Adrenal gland (tissue), 9 donors: ENCODE measurements at regions not wholly inside any gene's neighbourhood (a gene's known extent, or its start where the extent isn't known, plus 50 kb on each side); places are given as distances from the start of the nearest gene placed in this dataset.

Experiments
- DNase-seq, 7 donors: peaks; one replicate each; pipeline ENCODE4 v3.0.0-alpha.2; 2019 to 2020
- H3K27ac ChIP-seq, 5 donors: fragments of 200-600 bp; sonication (generic) in 4 of 5; 1 replicate in 3 of 5; 2 replicates in 2 of 5; pipeline versions ENCODE4 v1.5.1 to v1.8.0; 2016 to 2020; ENCODE audit warnings: mild to moderate bottlenecking in 1 of 5
- H3K27me3 ChIP-seq: fragments of 200-600 bp; 2 replicates; pipeline ENCODE4 v1.8.0; 2021
- H3K36me3 ChIP-seq, 2 donors: fragments of 200-600 bp; replicated peaks in 1 of 2; 1 replicate in 1 of 2; 2 replicates in 1 of 2; pipeline versions ENCODE4 v1.5.1 to v1.8.0; 2018 to 2022
- H3K4me1 ChIP-seq, 2 donors: fragments of 200-600 bp; replicated peaks in 1 of 2; 1 replicate in 1 of 2; 2 replicates in 1 of 2; pipeline versions ENCODE4 v1.5.1 to v1.8.0; 2018 to 2021
- H3K4me3 ChIP-seq, 4 donors: fragments of 200-600 bp; sonication (generic) in 3 of 4; one replicate each; pipeline ENCODE4 v1.5.1; 2016 to 2018
- H3K9me3 ChIP-seq, 3 donors: fragments of 200-600 bp; sonication (generic) in 1 of 3; replicated peaks in 1 of 3; 1 replicate in 2 of 3; 2 replicates in 1 of 3; pipeline versions ENCODE4 v1.5.1 to v1.8.0; 2016 to 2021
- CTCF ChIP-seq, 6 experiments: fragments of 450-650 bp in 4 of 6; fragments of 200-600 bp in 2 of 6; sonication (generic) in 1 of 6; IDR thresholded peaks; 1 replicate in 5 of 6; 2 replicates in 1 of 6; pipeline versions ENCODE4 v1.5.1 to v1.8.0; 2016 to 2021; ENCODE audit warnings: antibody characterized with exemption in 6 of 6, mild to moderate bottlenecking in 2 of 6, moderate library complexity in 1 of 6
- POLR2A ChIP-seq, 2 donors: fragments of 450-650 bp; IDR thresholded peaks; one replicate each; pipeline ENCODE4 v1.6.1; 2017; ENCODE audit warnings: antibody characterized with exemption in 2 of 2, mild to moderate bottlenecking in 2 of 2, moderate library complexity in 1 of 2
- WGBS, 4 donors: extraction: QIAGEN DNeasy Blood & Tissue Kit in 2 of 4; methylation state at CpG; one replicate each; pipeline versions ENCODE4 v1.1.5 to v1.1.7; 2013 to 2017; 5-methylcytosine and 5-hydroxymethylcytosine counted together
- intact Hi-C, 2 donors: fragments of 100-400 bp; cut with DNase I; formaldehyde crosslinking; loops; one replicate each; pipeline versions ENCODE4 v1.14.1 to v1.15.0; 2022 to 2023
- donor health status: healthy with polysubstance abuse.
- donor health status: Bipolar disorder and iron deficiency.
- donor health status: DM: yes; HTN: yes; CAD: no.
- donor health status: DM: no; HTN: no; CAD: no.
- donor health status: DM: no; HTN: no; CAD: no.

GRCh38 chr12:105674871-105675699 lies 344.6 kb downstream of the C12orf75 start:
- TF ChIP-seq POLR2A (IDR thresholded peaks at IDR 0.05) (no peak), CTCF (IDR thresholded peaks at IDR 0.05) (no peak)
- Histone ChIP-seq H3K9me3 (no peaks in the 10 kb centered on the region), H3K27ac (no peak overlapping the region), H3K27me3 (no peaks in the 10 kb centered on the region), H3K36me3 (no peaks in the 10 kb centered on the region), H3K4me1 (peaks cover 0 to 4% of the 10 kb centered on the region in 2 donors), H3K4me3 (no peak overlapping the region)
- WGBS, 4 donors, result 59 to 78% (median 67%) methylated on average over 2 of the region's 2 CpGs
- intact Hi-C loops, result no loop called here
- no peak for DNase-seq

- Histone ChIP-seq H3K4me3 (no peak overlapping the region), H3K4me1 (peaks cover 0 to 3% of the 10 kb centered on the region in 2 donors), H3K27ac (peak overlapping the region in 1 of 5 donors; percentile 40), H3K36me3 (no peaks in the 10 kb centered on the region), H3K9me3 (no peaks in the 10 kb centered on the region), H3K27me3 (no peaks in the 10 kb centered on the region)
- intact Hi-C loops, result no loop called here
- 51 to 78% (median 70%) methylated on average over 2 of the region's 2 CpGs for WGBS, 4 donors
- TF ChIP-seq CTCF (IDR thresholded peaks at IDR 0.05) (no peak), POLR2A (IDR thresholded peaks at IDR 0.05) (no peak)
- DNase-seq, result peak in 4 of 7 donors; percentile 8 to 53 (median 20)
These were observed 346.2 kb downstream of the C12orf75 start for GRCh38 chr12:105676694-105677093.

GRCh38 chr12:105677672-105678071 lies 347.2 kb downstream of the C12orf75 start:
- intact Hi-C loops, result no loop called here

GRCh38 chr12:105679982-105680381 lies 349.5 kb downstream of the C12orf75 start:
- Histone ChIP-seq H3K4me3 (no peak overlapping the region), H3K4me1 (no peaks in the 10 kb centered on the region), H3K36me3 (no peaks in the 10 kb centered on the region), H3K27ac (no peak overlapping the region), H3K9me3 (no peaks in the 10 kb centered on the region), H3K27me3 (no peaks in the 10 kb centered on the region)
- TF ChIP-seq POLR2A (IDR thresholded peaks at IDR 0.05) (no peak), CTCF (IDR thresholded peaks at IDR 0.05) (no peak)
- intact Hi-C loops, result no loop called here
- 77 to 100% (median 82%) methylated on average over 1 of the region's 1 CpG for WGBS, 4 donors
- no peak for DNase-seq

More at GRCh38 chr12:105677672-105678071, 347.2 kb downstream of the C12orf75 start:
- 66 to 77% (median 72%) methylated on average over 2 of the region's 2 CpGs for WGBS, 4 donors
- no peaks in the 10 kb centered on the region for H3K27me3 ChIP-seq
- no peak for TF ChIP-seq CTCF (IDR thresholded peaks at IDR 0.05)
- no peak for TF ChIP-seq POLR2A (IDR thresholded peaks at IDR 0.05)
- H3K4me1 ChIP-seq, result no peaks in the 10 kb centered on the region
- DNase-seq, result no peak
- H3K27ac ChIP-seq, result no peak overlapping the region
- H3K36me3 ChIP-seq, result no peaks in the 10 kb centered on the region
- H3K4me3 ChIP-seq, result no peak overlapping the region
- no peaks in the 10 kb centered on the region for H3K9me3 ChIP-seq
